Smooth muscle cell (in vitro differentiated cells): ENCODE measurements at regions not wholly inside any gene's neighbourhood (a gene's known extent, or its start where the extent isn't known, plus 50 kb on each side); places are given as distances from the start of the nearest gene placed in this dataset.

Experiments used
- DNase-seq: peaks from one replicate; lab custom pipeline; 2025; ENCODE audit not compliant: unreplicated experiment; lab: John Stamatoyannopoulos, UW
- H2AFZ ChIP-seq: fragments of 200-600 bp; sonication (generic); 2 replicates; pipeline ENCODE4 v1.6.0; 2016; ENCODE audit warnings: antibody characterized with exemption, low read depth, mild to moderate bottlenecking
- H3F3A ChIP-seq: fragments of 200-600 bp; sonication (generic); 2 replicates; pipeline ENCODE4 v1.6.0; 2017; ENCODE audit warnings: antibody characterized with exemption, low read depth
- H3K27ac ChIP-seq: fragments of 200-600 bp; sonication (generic); 2 replicates; pipeline ENCODE4 v1.5.1; 2016; ENCODE audit warnings: low read depth, mild to moderate bottlenecking
- H3K27me3 ChIP-seq: fragments of 200-600 bp; sonication (generic); 2 replicates; pipeline ENCODE4 v1.6.1; 2016; ENCODE audit warnings: low read depth, mild to moderate bottlenecking
- H3K36me3 ChIP-seq: fragments of 200-600 bp; sonication (generic); 2 replicates; pipeline ENCODE4 v1.5.1; 2016; ENCODE audit warnings: low read depth
- H3K4me1 ChIP-seq: fragments of 200-600 bp; sonication (generic); 2 replicates; pipeline ENCODE4 v1.5.1; 2016; ENCODE audit warnings: low read depth
- H3K4me2 ChIP-seq: fragments of 200-600 bp; sonication (generic); 2 replicates; pipeline ENCODE4 v1.6.0; 2016; ENCODE audit warnings: mild to moderate bottlenecking
- H3K4me3 ChIP-seq: fragments of 200-600 bp; sonication (generic); 2 replicates; pipeline ENCODE4 v1.5.1; 2016; ENCODE audit warnings: mild to moderate bottlenecking
- H3K79me2 ChIP-seq: fragments of 200-600 bp; sonication (generic); 2 replicates; pipeline ENCODE4 v1.6.0; 2016; ENCODE audit warnings: low read depth, mild to moderate bottlenecking
- H3K9ac ChIP-seq: fragments of 200-600 bp; sonication (generic); 2 replicates; pipeline ENCODE4 v1.6.0; 2016; ENCODE audit warnings: low read depth
- H3K9me3 ChIP-seq: fragments of 200-600 bp; sonication (generic); replicated peaks from 2 replicates; pipeline ENCODE4 v1.5.1; 2016; ENCODE audit warnings: low read depth
- H4K20me1 ChIP-seq: fragments of 200-600 bp; sonication (generic); 2 replicates; pipeline ENCODE4 v1.6.0; 2016; ENCODE audit warnings: low read depth
- CTCF ChIP-seq: fragments of 200-600 bp; sonication (generic); IDR thresholded peaks from 2 replicates; pipeline ENCODE4 v1.5.1; 2017; ENCODE audit warnings: borderline replicate concordance, mild to moderate bottlenecking, antibody characterized with exemption; ENCODE audit not compliant: insufficient read depth, poor library complexity, severe bottlenecking
- WGBS: methylation state at CpG from one replicate; pipeline ENCODE4 v1.1.7; 2016; ENCODE audit warnings: low lambda C conversion rate; 5-methylcytosine and 5-hydroxymethylcytosine counted together

DNA sequence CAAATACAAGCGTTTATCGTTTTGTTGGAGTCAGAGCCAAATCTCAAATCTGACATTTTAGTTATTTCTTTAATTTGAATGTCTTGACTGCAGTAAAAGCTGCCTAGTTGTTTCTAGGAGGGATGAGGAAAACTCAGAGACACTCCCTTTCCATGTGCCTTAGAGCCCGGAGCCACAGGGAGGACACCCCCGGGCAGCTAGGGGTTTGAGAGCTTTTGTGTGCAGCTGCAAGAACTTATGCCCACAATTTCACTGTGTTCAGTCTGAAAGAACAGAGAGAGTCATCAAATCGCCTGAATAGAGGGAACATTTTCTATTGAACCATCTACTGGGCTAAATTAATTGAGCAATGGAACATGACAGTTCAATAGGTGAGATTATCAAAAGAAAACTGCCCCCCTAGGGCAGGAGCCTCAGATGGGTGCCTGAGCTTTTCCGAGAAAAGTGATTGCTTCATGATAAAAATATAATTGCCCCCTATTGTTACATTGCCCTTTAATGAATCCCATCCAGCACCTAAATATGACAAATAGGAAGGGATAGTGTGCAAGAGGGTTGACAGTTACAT lies 709.3 kb upstream of the RGMB start:
- H4K20me1 ChIP-seq = no peaks in the 10 kb centered on the region
- H3K27me3 ChIP-seq = no peaks in the 10 kb centered on the region
- no peak for TF ChIP-seq CTCF
- H2AFZ ChIP-seq = no peak overlapping the region
- no peaks in the 10 kb centered on the region for H3K36me3 ChIP-seq
- H3K79me2 ChIP-seq = no peaks in the 10 kb centered on the region
- no peak overlapping the region for H3K4me2 ChIP-seq
- H3K27ac ChIP-seq = no peak overlapping the region
- H3K9me3 ChIP-seq = no peaks in the 10 kb centered on the region
- H3F3A ChIP-seq = no peaks in the 10 kb centered on the region
- H3K9ac ChIP-seq = no peak overlapping the region
- WGBS = 83% methylated on average over 6 of the region's 6 CpGs
- no peak overlapping the region for H3K4me3 ChIP-seq
- peaks cover 14% of the 10 kb centered on the region for H3K4me1 ChIP-seq
- no peak for DNase-seq

DNA sequence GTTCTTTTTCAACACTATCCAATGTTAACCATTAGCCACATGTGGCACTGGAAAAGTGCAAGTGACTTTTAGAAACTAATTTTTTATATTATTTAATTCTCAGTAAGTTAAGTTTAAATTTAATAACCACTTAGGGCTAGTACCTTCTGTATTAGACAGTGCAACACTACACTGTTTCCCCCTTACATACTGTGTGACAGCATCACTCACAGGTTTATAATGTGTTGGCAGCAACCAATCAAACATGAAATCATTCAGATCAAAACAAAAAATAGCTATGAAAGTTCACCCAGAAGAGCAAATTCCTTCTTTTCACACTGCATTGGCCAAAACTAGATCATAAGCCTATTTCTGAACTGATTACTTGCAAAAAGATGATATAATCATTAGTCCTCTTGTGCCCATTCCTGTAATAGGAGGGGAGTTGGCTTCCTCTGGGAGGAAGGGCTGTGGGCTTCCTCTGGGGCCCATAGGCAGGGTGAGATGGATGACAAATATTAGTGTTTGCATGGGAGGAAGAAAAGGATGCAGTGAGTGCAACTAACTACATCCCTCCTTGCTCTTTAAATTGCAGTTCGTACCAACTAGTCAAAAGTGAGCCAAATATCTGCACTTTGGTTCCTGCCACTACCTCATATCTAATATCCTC lies 708.1 kb upstream of the RGMB start:
- Histone ChIP-seq H3K4me3 (no peak overlapping the region), H3K9me3 (no peaks in the 10 kb centered on the region), H3F3A (no peaks in the 10 kb centered on the region), H3K36me3 (no peaks in the 10 kb centered on the region), H2AFZ (no peak overlapping the region), H3K9ac (no peak overlapping the region), H3K27me3 (no peaks in the 10 kb centered on the region), H3K79me2 (no peaks in the 10 kb centered on the region), H4K20me1 (no peaks in the 10 kb centered on the region), H3K4me2 (no peak overlapping the region), H3K27ac (no peak overlapping the region), H3K4me1 (peaks cover 14% of the 10 kb centered on the region)
- WGBS = 87% methylated on average over 1 of the region's 1 CpG
- DNase-seq = no peak
- TF ChIP-seq CTCF = no peak

GRCh38 chr5:98066910-98067309 lies 706.6 kb upstream of the RGMB start:
- no peaks in the 10 kb centered on the region for H3K79me2 ChIP-seq
- no peaks in the 10 kb centered on the region for H3K36me3 ChIP-seq
- no peak for DNase-seq
- H3K9me3 ChIP-seq = no peaks in the 10 kb centered on the region
- H3K9ac ChIP-seq = no peak overlapping the region
- H3K27ac ChIP-seq = no peak overlapping the region
- H3K27me3 ChIP-seq = no peaks in the 10 kb centered on the region
- H2AFZ ChIP-seq = no peak overlapping the region
- no peak overlapping the region for H3K4me3 ChIP-seq
- H4K20me1 ChIP-seq = no peaks in the 10 kb centered on the region
- H3K4me2 ChIP-seq = no peak overlapping the region
- no peak for TF ChIP-seq CTCF
- H3F3A ChIP-seq = no peaks in the 10 kb centered on the region
- peaks cover 14% of the 10 kb centered on the region for H3K4me1 ChIP-seq
